ENCODE measurements at regions not wholly inside any gene's neighbourhood (a gene's known extent, or its start where the extent isn't known, plus 50 kb on each side); places are given as distances from the start of the nearest gene placed in this dataset.

DNA sequence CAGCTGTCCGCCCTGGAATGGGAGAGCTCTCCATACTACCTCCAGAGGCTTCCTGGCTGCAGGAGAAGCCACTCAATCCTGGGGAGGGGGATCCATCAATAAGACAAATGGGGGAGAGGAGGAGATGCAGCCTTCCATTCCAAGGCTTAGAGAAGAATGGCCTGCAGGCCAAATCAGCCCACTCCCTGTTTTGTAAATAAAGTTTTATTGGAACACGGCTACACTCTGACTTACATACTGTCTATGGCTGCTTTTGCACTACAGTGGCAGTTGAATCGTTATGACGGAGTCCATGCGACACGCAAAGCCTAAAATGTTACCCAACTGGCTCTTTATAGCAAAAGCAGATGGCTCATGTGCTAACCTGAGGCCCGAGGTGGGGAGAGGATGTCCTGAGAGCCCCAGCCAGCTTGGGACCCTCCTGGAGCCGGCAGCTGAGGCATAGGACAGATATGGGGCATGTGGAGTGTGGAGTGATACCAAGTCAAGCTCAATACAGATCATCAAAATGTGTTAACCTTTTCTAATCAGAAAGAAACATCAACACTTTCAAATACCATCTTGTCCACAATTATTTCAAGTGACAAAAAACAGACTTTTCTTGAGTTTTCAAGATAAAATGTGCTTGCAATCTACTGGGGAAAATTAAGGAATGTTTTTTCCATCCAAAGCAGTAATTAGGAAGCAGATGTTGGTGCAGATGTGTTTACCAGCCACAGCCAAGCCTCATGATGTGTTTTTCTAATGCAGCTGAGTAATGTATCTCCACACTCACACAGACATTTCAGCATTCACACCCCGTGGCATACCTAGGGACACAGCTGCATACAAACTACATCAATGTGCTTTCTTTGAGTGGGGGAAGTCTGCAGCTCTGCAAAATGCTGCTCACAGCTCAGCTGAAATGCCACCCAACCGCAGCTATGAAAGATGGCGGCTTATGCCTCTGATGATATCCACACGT, 181.6 kb downstream of the SHANK2 start:
- H3K27me3 Mint-ChIP-seq (ENCODE audit: low read depth in 3 of 3): peaks cover 2 to 4% (median 3%) of the 10 kb centered on the region in 3 donors
- no peaks in the 10 kb centered on the region for H3K36me3 Mint-ChIP-seq
- H3K9me3 Mint-ChIP-seq: no peaks in the 10 kb centered on the region
- no peaks in the 10 kb centered on the region for H3K4me1 Mint-ChIP-seq
- H3K4me3 Mint-ChIP-seq: no peak overlapping the region
- no peak for DNase-seq
- H3K27ac Mint-ChIP-seq: no peak overlapping the region

DNA sequence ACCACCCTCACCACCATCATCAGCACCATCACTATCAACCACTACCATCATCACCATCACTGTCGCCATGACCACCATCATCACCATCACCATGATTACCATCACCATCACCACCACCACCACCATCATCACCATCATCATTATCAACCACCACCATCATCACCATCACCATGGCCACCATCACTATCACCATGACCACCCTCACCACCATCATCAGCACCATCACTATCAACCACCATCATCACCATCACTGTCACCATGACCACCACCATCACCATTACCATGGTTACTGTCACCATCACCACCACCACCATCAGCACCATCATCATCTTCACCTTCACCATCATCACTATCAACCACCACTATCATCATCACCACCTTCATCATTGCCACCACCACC, 183.4 kb downstream of the SHANK2 start:
- no peak for DNase-seq
- H3K4me3 Mint-ChIP-seq: no peak overlapping the region
- no peaks in the 10 kb centered on the region for H3K9me3 Mint-ChIP-seq
- H3K36me3 Mint-ChIP-seq: no peaks in the 10 kb centered on the region
- H3K4me1 Mint-ChIP-seq: no peaks in the 10 kb centered on the region
- H3K27ac Mint-ChIP-seq: no peak overlapping the region
- H3K27me3 Mint-ChIP-seq (ENCODE audit: low read depth in 3 of 3): peaks cover 2 to 13% (median 4%) of the 10 kb centered on the region in 3 donors

DNA sequence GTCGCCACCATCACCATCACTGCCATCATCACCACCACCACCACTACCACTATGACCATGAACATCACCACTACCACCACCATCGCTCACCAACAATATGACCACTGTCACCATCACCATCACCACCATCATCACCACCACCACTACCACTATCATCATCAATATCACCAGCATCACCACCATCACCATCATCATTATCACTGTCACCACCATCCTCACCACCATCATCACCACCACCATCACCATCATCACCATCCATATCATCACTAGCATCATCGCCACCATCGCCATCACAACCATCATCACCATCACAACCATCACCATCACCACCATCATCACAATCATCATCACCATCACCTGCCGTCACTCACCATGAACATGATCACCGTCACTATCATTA, 184.6 kb downstream of the SHANK2 start:
- DNase-seq: no peak
- no peaks in the 10 kb centered on the region for H3K4me1 Mint-ChIP-seq

DNA sequence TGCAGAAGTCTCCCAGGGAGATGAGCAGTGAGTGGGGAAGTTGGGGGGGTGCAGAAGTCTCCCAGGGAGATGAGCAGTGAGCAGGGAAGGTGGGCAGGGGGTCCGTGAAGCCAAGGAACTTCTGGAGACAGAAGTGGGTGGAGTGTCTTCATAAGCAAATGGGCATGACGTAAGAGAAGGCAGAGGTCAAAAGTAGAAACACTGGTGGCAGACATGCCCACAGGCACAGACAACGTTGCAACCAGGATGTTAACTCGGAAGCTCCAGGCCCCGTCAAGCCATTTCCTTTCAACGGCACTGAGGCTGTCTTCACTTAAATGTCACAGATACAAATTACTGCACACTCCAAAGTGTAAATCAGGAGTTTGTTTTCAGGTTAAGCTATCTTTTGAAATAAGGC, 186.1 kb downstream of the SHANK2 start:
- Mint-ChIP-seq H3K36me3 (no peaks in the 10 kb centered on the region), H3K27me3 (ENCODE audit: low read depth in 3 of 3) (peaks cover 6 to 19% (median 9%) of the 10 kb centered on the region in 3 donors), H3K4me1 (no peaks in the 10 kb centered on the region), H3K9me3 (no peaks in the 10 kb centered on the region), H3K4me3 (no peak overlapping the region), H3K27ac (no peak overlapping the region)
- DNase-seq: no peak

More for the DNA sequence above, 184.6 kb downstream of the SHANK2 start:
- Mint-ChIP-seq H3K9me3 (no peaks in the 10 kb centered on the region), H3K36me3 (no peaks in the 10 kb centered on the region), H3K4me3 (no peak overlapping the region), H3K27ac (no peak overlapping the region), H3K27me3 (ENCODE audit: low read depth in 3 of 3) (peaks cover 2 to 20% (median 4%) of the 10 kb centered on the region in 3 donors)

DNA sequence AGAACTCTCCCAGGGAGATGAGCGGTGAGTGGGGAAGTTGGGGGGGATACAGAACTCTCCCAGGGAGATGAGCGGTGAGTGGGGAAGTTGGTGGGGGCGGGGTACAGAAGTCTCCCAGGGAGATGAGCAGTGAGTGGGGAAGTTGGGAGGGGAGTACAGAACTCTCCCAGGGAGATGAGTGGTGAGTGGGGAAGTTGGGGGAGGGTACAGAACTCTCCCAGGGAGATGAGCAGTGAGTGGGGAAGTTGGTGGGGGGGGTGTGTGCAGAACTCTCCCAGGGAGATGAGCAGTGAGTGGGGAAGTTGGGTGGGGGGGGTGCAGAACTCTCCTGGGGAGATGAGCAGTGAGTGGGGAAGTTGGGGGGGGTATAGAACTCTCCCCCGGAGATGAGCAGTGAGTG, 186.5 kb downstream of the SHANK2 start:
- Mint-ChIP-seq H3K9me3 (no peaks in the 10 kb centered on the region), H3K4me1 (no peaks in the 10 kb centered on the region), H3K36me3 (no peaks in the 10 kb centered on the region), H3K4me3 (no peak overlapping the region), H3K27me3 (ENCODE audit: low read depth in 3 of 3) (peaks cover 6 to 19% (median 7%) of the 10 kb centered on the region in 3 donors), H3K27ac (no peak overlapping the region)
- no peak for DNase-seq

DNA sequence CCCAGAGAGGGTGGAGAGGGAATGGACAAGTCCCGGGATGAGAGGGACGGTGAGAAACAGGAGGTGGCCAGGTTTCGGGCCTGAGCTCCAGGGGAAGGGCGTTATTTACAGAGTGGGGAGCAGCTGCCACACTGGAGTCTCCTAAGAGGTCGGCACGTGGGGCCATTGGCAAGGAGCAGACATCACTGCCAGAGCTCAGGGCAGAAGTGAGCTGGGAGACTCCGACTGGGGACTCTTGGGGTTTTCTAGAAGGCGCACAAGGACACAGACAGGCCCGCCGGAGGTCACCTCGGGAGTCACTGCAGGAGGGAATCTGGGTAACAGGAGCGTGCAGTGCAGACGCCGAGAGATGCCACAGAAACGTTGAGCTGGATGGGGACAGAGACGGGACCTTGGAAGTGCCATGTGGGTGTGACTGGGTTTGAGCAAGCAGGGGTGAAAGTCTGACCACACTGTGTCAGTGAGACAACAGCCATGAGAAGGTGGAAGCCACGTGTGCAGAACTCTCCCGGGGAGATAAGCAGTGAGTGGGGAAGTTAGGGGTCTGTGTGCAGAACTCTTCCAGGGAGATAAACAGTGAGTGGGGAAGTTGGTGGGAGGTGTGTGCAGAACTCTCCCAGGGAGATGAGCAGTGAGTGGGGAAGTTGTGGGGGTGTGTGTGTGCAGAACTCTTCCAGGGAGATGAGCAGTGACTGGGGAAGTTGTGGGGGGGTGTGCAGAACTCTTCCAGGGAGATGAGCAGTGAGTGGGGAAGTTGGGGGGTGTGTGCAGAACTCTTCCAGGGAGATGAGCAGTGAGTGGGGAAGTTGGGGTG, 187.5 kb downstream of the SHANK2 start:
- H3K27me3 Mint-ChIP-seq (ENCODE audit: low read depth in 3 of 3): peaks cover 6 to 19% (median 6%) of the 10 kb centered on the region in 3 donors
- no peaks in the 10 kb centered on the region for H3K9me3 Mint-ChIP-seq
- no peak overlapping the region for H3K4me3 Mint-ChIP-seq
- no peak overlapping the region for H3K27ac Mint-ChIP-seq
- H3K36me3 Mint-ChIP-seq: no peaks in the 10 kb centered on the region
- H3K4me1 Mint-ChIP-seq: no peaks in the 10 kb centered on the region
- no peak for DNase-seq

DNA sequence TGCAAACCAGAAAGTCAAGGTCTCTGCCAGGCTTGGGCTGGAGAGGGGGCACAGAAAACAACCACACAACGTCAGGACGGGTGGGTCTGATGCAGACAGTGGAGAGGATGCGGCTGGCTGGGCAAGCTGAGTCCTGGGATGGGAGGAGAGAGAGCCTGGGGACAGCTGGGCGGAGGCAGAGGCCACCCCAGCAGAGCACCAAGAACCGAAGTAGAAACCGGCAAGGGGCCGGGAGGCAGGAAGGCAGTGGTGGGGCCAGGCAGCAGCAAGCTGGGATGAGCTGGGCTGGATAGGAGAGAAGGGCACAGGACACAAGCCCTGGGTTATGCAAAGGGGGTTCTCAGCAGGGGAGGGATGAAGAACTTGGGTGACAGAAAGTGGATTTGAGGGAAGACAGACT, 188.2 kb downstream of the SHANK2 start:
- H3K4me1 Mint-ChIP-seq: no peaks in the 10 kb centered on the region
- no peaks in the 10 kb centered on the region for H3K9me3 Mint-ChIP-seq
- no peak overlapping the region for H3K4me3 Mint-ChIP-seq
- peaks cover 6 to 19% (median 6%) of the 10 kb centered on the region in 3 donors for H3K27me3 Mint-ChIP-seq (ENCODE audit: low read depth in 3 of 3)
- no peak overlapping the region for H3K27ac Mint-ChIP-seq
- no peaks in the 10 kb centered on the region for H3K36me3 Mint-ChIP-seq
- no peak for DNase-seq

DNA sequence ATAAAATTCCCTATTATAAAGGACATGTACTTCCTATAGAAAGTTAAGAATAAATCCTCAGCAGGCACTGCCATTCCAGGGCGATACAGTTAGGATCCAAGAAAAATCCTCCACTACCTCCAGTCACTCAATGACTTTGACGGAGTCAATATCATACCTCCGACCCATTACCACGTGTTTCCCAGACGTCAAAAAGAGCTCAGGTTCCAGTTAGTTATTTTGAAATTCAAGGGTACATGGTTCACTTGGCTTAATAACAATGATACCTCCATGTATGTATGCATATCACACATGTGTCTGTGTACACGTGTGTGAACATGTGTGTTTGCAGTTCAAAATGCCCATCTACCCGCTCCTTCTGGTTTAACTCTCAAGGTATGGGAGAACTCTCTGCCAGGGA, 189.2 kb downstream of the SHANK2 start:
- no peaks in the 10 kb centered on the region for H3K9me3 Mint-ChIP-seq
- no peak overlapping the region for H3K4me3 Mint-ChIP-seq
- no peaks in the 10 kb centered on the region for H3K36me3 Mint-ChIP-seq
- H3K27me3 Mint-ChIP-seq (ENCODE audit: low read depth in 3 of 3): peaks cover 6 to 20% (median 6%) of the 10 kb centered on the region in 3 donors
- no peaks in the 10 kb centered on the region for H3K4me1 Mint-ChIP-seq
- DNase-seq: no peak
- no peak overlapping the region for H3K27ac Mint-ChIP-seq

DNA sequence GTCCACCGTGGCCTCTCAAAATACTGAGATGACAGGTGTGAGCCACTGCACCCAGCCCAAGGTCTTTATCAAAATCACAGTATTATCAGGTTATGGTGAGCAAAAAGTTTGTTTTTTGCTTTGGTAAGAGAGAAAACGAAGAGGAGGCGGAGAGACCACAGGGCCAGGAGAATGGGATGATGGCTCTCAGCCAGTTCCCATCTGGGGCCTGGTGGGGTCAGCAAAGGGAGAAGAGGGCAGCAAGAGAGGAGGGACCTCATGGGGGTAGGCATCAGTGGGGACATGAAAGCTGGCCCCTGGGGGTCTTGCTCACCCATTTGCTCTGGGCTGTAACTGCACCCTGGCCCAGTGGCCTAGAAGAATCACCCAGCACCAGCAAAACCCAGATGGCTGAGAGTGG, 190.2 kb downstream of the SHANK2 start:
- H3K36me3 Mint-ChIP-seq: no peaks in the 10 kb centered on the region
- no peaks in the 10 kb centered on the region for H3K9me3 Mint-ChIP-seq
- H3K4me1 Mint-ChIP-seq: no peaks in the 10 kb centered on the region
- peaks cover 6 to 22% (median 6%) of the 10 kb centered on the region in 3 donors for H3K27me3 Mint-ChIP-seq (ENCODE audit: low read depth in 3 of 3)
- DNase-seq: no peak
- H3K27ac Mint-ChIP-seq: no peak overlapping the region
- H3K4me3 Mint-ChIP-seq: no peak overlapping the region

DNA sequence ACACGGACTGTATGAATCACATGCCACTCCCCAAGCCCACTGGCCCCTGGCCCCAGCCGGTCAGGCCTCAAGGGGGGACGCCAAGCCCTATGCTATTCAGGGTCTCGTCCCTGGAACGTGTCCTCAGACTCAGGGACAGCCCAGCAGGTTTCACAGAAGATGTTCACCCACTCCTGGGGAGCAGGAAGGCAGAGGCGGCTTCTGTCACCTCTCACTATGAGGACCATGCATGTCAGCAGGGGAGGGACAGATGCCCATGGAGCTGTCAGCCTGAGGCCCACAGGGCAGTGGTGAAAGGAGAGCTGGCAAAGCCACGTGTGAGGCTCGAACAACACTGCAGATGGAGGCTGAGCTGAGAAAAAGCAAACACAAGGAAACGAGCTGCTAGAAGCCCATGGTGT, 192.0 kb downstream of the SHANK2 start:
- Mint-ChIP-seq H3K27ac (no peak overlapping the region), H3K4me1 (no peaks in the 10 kb centered on the region), H3K4me3 (no peak overlapping the region), H3K36me3 (no peaks in the 10 kb centered on the region), H3K9me3 (no peaks in the 10 kb centered on the region), H3K27me3 (ENCODE audit: low read depth in 3 of 3) (peaks cover 6 to 21% (median 6%) of the 10 kb centered on the region in 3 donors)
- DNase-seq: no peak

DNA sequence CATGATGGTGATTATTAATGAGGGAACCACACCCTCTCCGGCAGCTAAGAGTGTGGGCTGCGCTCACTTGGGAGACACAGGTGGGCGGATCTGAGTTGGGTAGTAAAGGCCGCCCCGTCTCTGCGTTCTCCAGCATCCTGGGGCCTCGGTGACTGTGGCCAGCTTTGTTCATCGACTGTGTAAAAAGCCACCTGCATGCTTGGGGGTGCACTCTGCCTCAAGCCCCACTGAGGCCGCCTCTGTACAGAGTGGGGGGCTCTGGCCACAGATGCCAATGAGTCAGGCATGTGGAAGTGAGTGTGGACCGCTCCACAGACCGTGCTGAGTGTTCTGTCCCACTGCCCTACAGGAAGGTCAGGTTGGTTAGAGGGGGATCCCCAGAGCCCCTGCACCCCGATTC, 192.7 kb downstream of the SHANK2 start:
- Mint-ChIP-seq H3K36me3 (no peaks in the 10 kb centered on the region), H3K27ac (no peak overlapping the region), H3K27me3 (ENCODE audit: low read depth in 3 of 3) (peaks cover 4 to 17% (median 6%) of the 10 kb centered on the region in 3 donors), H3K4me3 (no peak overlapping the region), H3K4me1 (no peaks in the 10 kb centered on the region), H3K9me3 (no peaks in the 10 kb centered on the region)
- no peak for DNase-seq

DNA sequence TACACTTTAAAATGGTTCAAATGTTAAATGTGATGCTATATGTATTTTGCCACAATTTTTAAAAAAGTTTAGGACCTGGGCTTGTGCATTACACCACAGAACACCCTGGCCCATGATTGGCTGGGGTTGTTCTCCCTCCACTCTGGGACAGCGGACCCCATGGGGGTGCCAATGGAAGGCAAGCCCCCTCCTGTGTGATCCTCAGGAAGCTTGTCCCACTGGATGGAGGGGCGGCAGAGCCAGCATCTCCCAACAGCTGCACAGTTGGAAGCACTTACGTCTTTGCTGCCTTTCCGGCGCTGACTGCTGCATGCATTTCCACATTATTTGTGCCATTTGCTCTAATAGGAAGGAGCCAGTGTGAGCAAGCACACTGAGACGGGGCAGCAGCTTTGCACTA, 196.5 kb downstream of the SHANK2 start:
- Mint-ChIP-seq H3K27ac (no peak overlapping the region), H3K4me1 (no peaks in the 10 kb centered on the region), H3K27me3 (ENCODE audit: low read depth in 3 of 3) (peaks cover 0 to 4% (median 2%) of the 10 kb centered on the region in 3 donors), H3K9me3 (no peaks in the 10 kb centered on the region), H3K4me3 (no peak overlapping the region), H3K36me3 (no peaks in the 10 kb centered on the region)
- no peak for DNase-seq

All from immature natural killer cell (primary cell).